DND-41 (cell line): ENCODE measurements at regions not wholly inside any gene's neighbourhood (a gene's known extent, or its start where the extent isn't known, plus 50 kb on each side); places are given as distances from the start of the nearest gene placed in this dataset.

Source experiments
- ATAC-seq: fragments of 200-7000 bp; cut with Tn5 transposase; 3 replicates; pipeline ENCODE4 v1.9.1; 2021; ENCODE audit warnings: low read depth; ENCODE audit not compliant: insufficient read depth
- DNase-seq: peaks from one replicate; pipeline ENCODE4 v3.0.0-alpha.2; 2020
- H2AFZ ChIP-seq: 2 replicates; pipeline ENCODE4 v1.6.0; 2012; ENCODE audit warnings: low read depth, low read length
- H3K27ac ChIP-seq: 2 replicates; pipeline ENCODE4 v1.5.1; 2012; ENCODE audit warnings: low read length, inconsistent platforms
- H3K27me3 ChIP-seq: fragments of 200-600 bp; sonication (generic); 2 replicates; pipeline ENCODE4 v1.6.0; 2012; ENCODE audit warnings: low read length, mild to moderate bottlenecking, inconsistent platforms; ENCODE audit not compliant: insufficient read depth, poor library complexity
- H3K36me3 ChIP-seq: 2 replicates; pipeline ENCODE4 v1.5.1; 2012; ENCODE audit warnings: low read length, inconsistent platforms; ENCODE audit not compliant: insufficient read depth
- H3K4me1 ChIP-seq: 2 replicates; pipeline ENCODE4 v1.5.1; 2012; ENCODE audit warnings: mild to moderate bottlenecking, low read length; ENCODE audit not compliant: insufficient read depth
- H3K4me2 ChIP-seq: 2 replicates; pipeline ENCODE4 v1.6.0; 2012; ENCODE audit warnings: mild to moderate bottlenecking, moderate library complexity, low read length, inconsistent platforms; ENCODE audit not compliant: insufficient read depth
- H3K4me3 ChIP-seq, 2 experiments: fragments of 200-600 bp in 1 of 2; shearing (Covaris generic) in 1 of 2; 2 replicates each; pipeline ENCODE4 v1.5.1; 2012 to 2016; ENCODE audit warnings: inconsistent platforms in 2 of 2, low read length in 2 of 2, mild to moderate bottlenecking in 2 of 2, low read depth in 1 of 2, moderate library complexity in 1 of 2
- H3K79me2 ChIP-seq: 2 replicates; pipeline ENCODE4 v1.6.0; 2012; ENCODE audit warnings: low read length, inconsistent platforms; ENCODE audit not compliant: insufficient read depth
- H3K9ac ChIP-seq: 2 replicates; pipeline ENCODE4 v1.6.0; 2012; ENCODE audit warnings: low read depth, mild to moderate bottlenecking, inconsistent platforms, low read length, moderate library complexity
- H3K9me3 ChIP-seq: 2 replicates; pipeline ENCODE4 v1.5.1; 2012; ENCODE audit warnings: low read length, moderate library complexity, mild to moderate bottlenecking, inconsistent platforms; ENCODE audit not compliant: insufficient read depth, severe bottlenecking
- H4K20me1 ChIP-seq: 2 replicates; pipeline ENCODE4 v1.6.0; 2012; ENCODE audit warnings: low read length; ENCODE audit not compliant: insufficient read depth
- CTCF ChIP-seq: IDR thresholded peaks from 2 replicates; pipeline ENCODE4 v1.5.1; 2012; ENCODE audit warnings: borderline replicate concordance, low read length, moderate library complexity, mild to moderate bottlenecking; ENCODE audit not compliant: poor library complexity, severe bottlenecking; ENCODE audit errors: extremely low read depth
- EZH2 ChIP-seq: IDR thresholded peaks from 3 replicates; pipeline ENCODE4 v1.6.1; 2012; ENCODE audit warnings: borderline replicate concordance, low read depth, mild to moderate bottlenecking, moderate library complexity, low read length, inconsistent platforms; ENCODE audit not compliant: severe bottlenecking

- H3K4me2 ChIP-seq = no peak overlapping the region
- TF ChIP-seq EZH2 (no peak), CTCF (no peak)
- no peak overlapping the region for H3K27ac ChIP-seq
- no peaks in the 10 kb centered on the region for H4K20me1 ChIP-seq
- H3K4me1 ChIP-seq = no peaks in the 10 kb centered on the region
- H3K9ac ChIP-seq = no peak overlapping the region
- no peaks in the 10 kb centered on the region for H3K27me3 ChIP-seq
- ATAC-seq (no peak), DNase-seq (no peak)
- no peaks in the 10 kb centered on the region for H3K79me2 ChIP-seq
- H2AFZ ChIP-seq = no peak overlapping the region
- no peak overlapping the region for H3K4me3 ChIP-seq
- no peaks in the 10 kb centered on the region for H3K36me3 ChIP-seq
- peaks cover under 1% of the 10 kb centered on the region for H3K9me3 ChIP-seq
Observed at GRCh38 chr4:12120968-12121367, 692.3 kb upstream of the HS3ST1 start.

- Histone ChIP-seq H3K27ac (no peak overlapping the region), H3K4me1 (no peaks in the 10 kb centered on the region), H3K79me2 (no peaks in the 10 kb centered on the region), H3K27me3 (no peaks in the 10 kb centered on the region), H3K36me3 (no peaks in the 10 kb centered on the region), H3K9ac (no peak overlapping the region), H3K4me2 (no peak overlapping the region), H3K9me3 (peaks cover 9% of the 10 kb centered on the region), H2AFZ (no peak overlapping the region), H3K4me3 (no peak overlapping the region), H4K20me1 (no peaks in the 10 kb centered on the region)
- DNase-seq (no peak), ATAC-seq (no peak)
- TF ChIP-seq CTCF = no peak
- TF ChIP-seq EZH2 = no peak
Observed at GRCh38 chr4:12118651-12119213, 690.0 kb upstream of the HS3ST1 start.

GRCh38 chr4:12116009-12116552 lies 687.4 kb upstream of the HS3ST1 start:
- TF ChIP-seq CTCF (no peak), EZH2 (no peak)
- Histone ChIP-seq H3K79me2 (no peaks in the 10 kb centered on the region), H3K36me3 (no peaks in the 10 kb centered on the region), H3K4me3 (no peak overlapping the region), H3K9me3 (peaks cover 9% of the 10 kb centered on the region), H3K4me1 (no peaks in the 10 kb centered on the region), H2AFZ (no peak overlapping the region), H3K9ac (no peak overlapping the region), H3K27ac (no peak overlapping the region), H3K27me3 (no peaks in the 10 kb centered on the region), H3K4me2 (no peak overlapping the region), H4K20me1 (no peaks in the 10 kb centered on the region)
- no peak for DNase-seq
- no peak for ATAC-seq
